Progenitor cell of endocrine pancreas (in vitro differentiated cells): ENCODE measurements at regions not wholly inside any gene's neighbourhood (a gene's known extent, or its start where the extent isn't known, plus 50 kb on each side); places are given as distances from the start of the nearest gene placed in this dataset.

Source experiments
- DNase-seq: peaks from one replicate; pipeline ENCODE4 v3.0.0; 2021; ENCODE audit warnings: low spot score; ENCODE audit not compliant: unreplicated experiment
- H3K27ac Mint-ChIP-seq: 2 replicates; pipeline ENCODE4 v1.8.0; 2021; ENCODE audit warnings: mild to moderate bottlenecking, moderate library complexity, mixed read lengths
- H3K27me3 Mint-ChIP-seq: 2 replicates; pipeline ENCODE4 v1.8.0; 2021; ENCODE audit warnings: mixed read lengths
- H3K36me3 Mint-ChIP-seq: 2 replicates; pipeline ENCODE4 v1.8.0; 2022; ENCODE audit warnings: mixed read lengths; ENCODE audit not compliant: insufficient read depth
- H3K4me1 Mint-ChIP-seq: 2 replicates; pipeline ENCODE4 v1.8.0; 2021; ENCODE audit warnings: low read depth, mixed read lengths
- H3K4me3 Mint-ChIP-seq: 2 replicates; pipeline ENCODE4 v1.8.0; 2021; ENCODE audit warnings: low read depth, mild to moderate bottlenecking, moderate library complexity, mixed read lengths
- H3K9me3 Mint-ChIP-seq: 2 replicates; pipeline ENCODE4 v1.8.0; 2021; ENCODE audit warnings: low read depth, mixed read lengths
- CTCF ChIP-seq: fragments of 200-600 bp; sonication (generic); IDR thresholded peaks from one replicate; pipeline ENCODE4 v1.5.0; 2021; ENCODE audit warnings: antibody characterized with exemption, mild to moderate bottlenecking; ENCODE audit not compliant: unreplicated experiment

GRCh38 chr11:110798201-110798900, 86.1 kb upstream of the ARHGAP20 start:
- H3K4me1 Mint-ChIP-seq: no peaks in the 10 kb centered on the region
- no peak overlapping the region for H3K27ac Mint-ChIP-seq
- DNase-seq: no peak
- no peak for TF ChIP-seq CTCF
- no peaks in the 10 kb centered on the region for H3K36me3 Mint-ChIP-seq
- no peaks in the 10 kb centered on the region for H3K9me3 Mint-ChIP-seq
- H3K27me3 Mint-ChIP-seq: no peaks in the 10 kb centered on the region
- H3K4me3 Mint-ChIP-seq: no peak overlapping the region

GRCh38 chr11:110797453-110797852, 85.2 kb upstream of the ARHGAP20 start:
- H3K9me3 Mint-ChIP-seq: no peaks in the 10 kb centered on the region
- H3K27me3 Mint-ChIP-seq: no peaks in the 10 kb centered on the region

GRCh38 chr11:110795112-110795624, 82.9 kb upstream of the ARHGAP20 start:
- no peaks in the 10 kb centered on the region for H3K9me3 Mint-ChIP-seq
- H3K27me3 Mint-ChIP-seq: no peaks in the 10 kb centered on the region
- no peak overlapping the region for H3K4me3 Mint-ChIP-seq
- no peak for DNase-seq
- no peaks in the 10 kb centered on the region for H3K36me3 Mint-ChIP-seq
- H3K4me1 Mint-ChIP-seq: no peaks in the 10 kb centered on the region
- no peak for TF ChIP-seq CTCF
- H3K27ac Mint-ChIP-seq: no peak overlapping the region

More at GRCh38 chr11:110797453-110797852, 85.2 kb upstream of the ARHGAP20 start:
- Mint-ChIP-seq H3K36me3 (no peaks in the 10 kb centered on the region), H3K27ac (no peak overlapping the region), H3K4me3 (no peak overlapping the region), H3K4me1 (no peaks in the 10 kb centered on the region)
- no peak for TF ChIP-seq CTCF
- DNase-seq: no peak

- Mint-ChIP-seq H3K36me3 (no peaks in the 10 kb centered on the region), H3K4me1 (no peaks in the 10 kb centered on the region), H3K4me3 (no peak overlapping the region), H3K27me3 (peaks cover 2% of the 10 kb centered on the region), H3K9me3 (no peaks in the 10 kb centered on the region), H3K27ac (no peak overlapping the region)
- no peak for DNase-seq
- TF ChIP-seq CTCF: no peak
Observed at GRCh38 chr11:110793556-110793955, 81.3 kb upstream of the ARHGAP20 start.

- TF ChIP-seq CTCF: no peak
- Mint-ChIP-seq H3K4me1 (no peaks in the 10 kb centered on the region), H3K9me3 (no peaks in the 10 kb centered on the region), H3K36me3 (no peaks in the 10 kb centered on the region), H3K27me3 (peaks cover 2% of the 10 kb centered on the region), H3K27ac (no peak overlapping the region), H3K4me3 (no peak overlapping the region)
- no peak for DNase-seq
Observed at GRCh38 chr11:110791621-110792020, 79.4 kb upstream of the ARHGAP20 start.
